ENCODE measurements at regions not wholly inside any gene's neighbourhood (a gene's known extent, or its start where the extent isn't known, plus 50 kb on each side); places are given as distances from the start of the nearest gene placed in this dataset.
A peak's percentile ranks its signal among the peaks of the same experiment; 100 is the strongest.

DNA sequence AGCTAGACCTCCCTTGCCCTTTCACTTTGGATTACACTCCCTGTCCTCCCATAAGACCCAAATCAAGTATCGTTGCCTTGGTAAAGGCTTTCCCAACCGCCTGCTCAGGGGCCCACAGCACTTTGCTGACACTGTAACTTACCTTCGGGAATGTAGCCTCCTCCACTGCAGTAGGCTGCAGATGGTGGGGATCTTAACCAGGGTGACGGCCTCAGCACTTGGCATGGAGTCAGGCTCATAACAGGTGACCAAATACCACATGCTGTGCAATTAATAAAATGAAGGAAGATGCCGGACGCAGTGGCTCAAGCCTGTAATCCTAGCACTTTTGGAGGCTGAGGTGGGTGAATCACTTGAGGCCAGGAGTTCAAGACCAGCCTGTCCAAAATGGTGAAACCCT, 88.7 kb upstream of the IRF2BP2 start:
- no peak for DNase-seq (ENCODE audit: low read depth)

DNA sequence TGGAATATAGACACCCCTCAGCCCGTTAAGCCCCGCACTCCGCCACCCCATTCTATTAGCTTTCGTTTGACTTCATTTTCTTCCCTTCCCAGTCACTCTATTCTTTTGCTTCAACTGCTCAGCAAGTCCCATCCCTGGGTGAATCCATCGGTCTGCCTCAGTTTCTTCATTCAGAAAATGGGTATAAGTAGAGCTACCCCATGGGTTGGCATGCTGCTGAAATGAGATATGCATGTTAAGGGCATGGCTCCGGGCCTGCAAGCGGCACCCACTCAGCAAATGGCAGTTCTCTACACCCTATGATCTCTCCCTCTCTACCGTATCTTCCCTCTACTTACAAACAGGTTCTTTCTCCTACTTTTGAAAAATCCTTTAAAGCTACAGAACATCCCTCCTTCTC, 87.8 kb upstream of the IRF2BP2 start:
- DNase-seq (ENCODE audit: low read depth) = no peak

DNA sequence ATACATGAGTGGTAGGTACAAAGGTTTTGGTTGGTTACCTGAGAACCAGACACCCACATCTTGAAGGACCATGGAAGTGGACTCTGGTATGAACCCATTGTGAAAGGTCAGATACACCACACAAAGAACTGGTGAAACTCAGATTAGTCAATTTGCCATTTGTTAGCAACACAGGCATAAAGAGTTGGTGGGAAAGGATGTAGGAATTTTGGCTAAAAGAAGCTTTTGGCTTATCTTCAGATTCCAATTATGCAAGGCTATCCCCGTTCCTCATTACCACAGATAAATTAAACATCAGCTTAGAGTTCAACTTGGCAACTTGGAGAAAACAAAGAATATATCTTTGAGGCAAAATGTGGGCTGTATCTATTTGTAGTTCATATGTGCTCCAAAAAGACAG, 87.0 kb upstream of the IRF2BP2 start:
- no peak for DNase-seq (ENCODE audit: low read depth)

DNA sequence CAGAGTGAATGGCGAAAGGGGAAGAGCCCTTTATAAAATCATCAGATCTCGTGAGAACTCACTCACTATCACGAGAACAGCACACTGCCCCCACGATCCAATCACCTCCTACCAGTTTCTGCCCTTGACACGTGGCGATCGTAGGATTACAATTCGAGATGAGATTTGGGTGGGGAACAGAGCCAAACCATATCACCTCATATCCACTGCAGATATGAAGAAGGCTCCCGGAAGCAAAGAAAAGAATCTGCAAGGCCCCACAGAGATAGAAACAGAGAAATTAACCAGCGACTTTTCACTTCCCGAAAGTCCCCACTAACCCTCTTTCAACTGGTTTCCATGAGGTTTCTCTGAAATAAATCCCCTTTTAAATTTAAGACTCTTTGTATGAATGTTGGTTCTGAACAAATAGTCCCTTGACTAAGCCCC, 86.2 kb upstream of the IRF2BP2 start:
- DNase-seq (ENCODE audit: low read depth) = no peak

DNA sequence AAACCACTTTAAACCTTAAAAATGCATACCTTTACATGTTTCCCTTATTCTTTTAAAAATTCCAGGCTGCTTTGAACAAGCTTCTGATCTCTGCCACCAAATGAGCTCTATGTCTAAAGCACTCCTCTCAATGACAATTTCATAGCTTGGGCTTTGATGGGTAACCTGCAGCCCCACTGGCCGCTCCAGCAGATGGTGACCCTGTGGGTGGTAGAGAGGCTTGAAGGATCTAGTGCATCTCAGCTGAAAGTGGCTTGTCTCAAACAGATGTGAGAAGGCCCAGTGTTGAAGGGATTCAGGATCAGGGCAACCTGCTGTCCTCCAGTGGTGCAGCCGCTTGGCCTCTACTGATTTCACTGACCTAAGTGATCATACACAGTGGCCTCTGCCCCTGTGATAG, 84.7 kb upstream of the IRF2BP2 start:
- no peak for DNase-seq (ENCODE audit: low read depth)

DNA sequence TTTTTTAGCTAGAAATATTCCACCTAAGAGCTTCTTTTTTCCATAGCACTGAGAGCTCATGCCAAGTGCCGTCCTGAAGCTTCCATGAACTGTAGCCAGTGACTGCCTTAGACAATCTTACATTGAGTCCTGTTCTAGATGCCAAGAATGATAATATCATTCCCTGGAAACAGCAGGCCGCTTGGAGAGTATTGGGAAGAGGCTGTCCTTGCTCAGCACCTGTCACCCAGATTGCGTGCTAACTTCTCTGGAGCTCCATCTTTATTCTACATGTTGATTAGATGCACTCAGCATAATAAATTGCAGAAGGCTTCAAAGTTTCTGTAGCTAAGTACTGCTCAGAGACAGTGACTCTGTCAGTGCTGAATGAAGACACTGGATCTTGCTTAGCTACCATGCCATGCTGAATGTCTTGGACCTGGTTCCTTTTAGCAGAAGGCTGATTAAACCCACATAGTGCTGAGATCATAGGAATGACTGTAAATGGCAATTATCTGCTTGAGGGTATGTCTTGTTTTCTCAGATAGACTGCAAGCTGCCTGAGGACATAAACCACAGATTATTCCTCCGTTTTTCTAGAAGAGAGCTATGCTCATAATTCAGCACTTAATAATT, 83.1 kb upstream of the IRF2BP2 start:
- DNase-seq (ENCODE audit: low read depth) = no peak

DNA sequence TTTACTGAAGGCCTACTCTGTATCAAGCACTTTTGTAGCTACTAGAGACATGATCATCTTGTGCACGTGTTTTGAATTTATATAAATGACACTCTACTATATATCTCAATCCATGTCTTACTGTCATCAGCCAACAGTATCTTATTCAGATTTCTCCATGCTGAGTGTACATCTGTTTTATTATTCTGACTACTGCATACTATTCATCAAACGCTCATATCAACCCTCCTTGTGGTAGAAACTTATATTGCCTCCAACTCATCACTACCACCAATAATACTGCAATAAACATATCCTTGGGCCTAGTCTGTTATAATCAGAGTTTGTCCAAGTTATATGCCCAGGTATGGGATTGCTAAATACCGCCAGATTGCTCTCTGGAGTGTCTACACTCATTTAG, 81.6 kb upstream of the IRF2BP2 start:
- DNase-seq (ENCODE audit: low read depth) = no peak

DNA sequence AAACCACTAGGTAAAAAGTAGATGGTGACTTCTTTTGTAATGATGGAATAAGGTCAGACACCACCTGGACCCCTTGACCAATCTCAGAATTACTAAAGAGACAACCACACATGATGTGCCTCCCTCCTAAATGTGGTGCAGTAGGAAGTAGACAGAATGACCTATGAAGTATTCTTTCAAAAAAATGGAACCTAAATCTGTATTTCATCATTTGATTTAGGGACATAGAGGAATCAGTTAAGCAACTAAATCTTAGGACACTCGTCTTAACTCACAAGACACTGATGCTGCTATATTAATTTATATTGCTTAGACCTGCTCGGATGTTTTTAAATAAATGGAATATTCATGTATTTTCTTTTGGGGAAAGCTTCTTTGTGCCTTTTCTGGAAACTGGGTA, 80.9 kb upstream of the IRF2BP2 start:
- no peak for DNase-seq (ENCODE audit: low read depth)

DNA sequence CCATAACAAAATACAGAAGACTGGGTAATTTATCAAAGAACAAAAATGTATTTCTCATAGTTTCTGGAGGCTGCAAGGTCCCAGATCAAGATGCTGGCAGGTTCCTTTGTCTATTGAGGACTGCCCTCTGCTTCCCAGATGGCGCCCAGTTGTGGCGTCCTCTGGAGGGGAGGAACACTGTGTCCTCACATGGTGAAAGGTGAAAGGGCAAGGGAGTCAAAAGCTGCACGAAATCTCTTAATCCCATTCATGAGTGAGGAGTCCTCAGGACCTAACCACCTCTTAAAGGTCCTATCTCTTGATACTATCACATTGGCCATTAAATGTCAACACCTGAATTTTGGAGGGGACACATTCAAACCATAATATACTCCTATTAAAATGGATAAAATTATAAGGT, 79.3 kb upstream of the IRF2BP2 start:
- no peak for DNase-seq (ENCODE audit: low read depth)

DNA sequence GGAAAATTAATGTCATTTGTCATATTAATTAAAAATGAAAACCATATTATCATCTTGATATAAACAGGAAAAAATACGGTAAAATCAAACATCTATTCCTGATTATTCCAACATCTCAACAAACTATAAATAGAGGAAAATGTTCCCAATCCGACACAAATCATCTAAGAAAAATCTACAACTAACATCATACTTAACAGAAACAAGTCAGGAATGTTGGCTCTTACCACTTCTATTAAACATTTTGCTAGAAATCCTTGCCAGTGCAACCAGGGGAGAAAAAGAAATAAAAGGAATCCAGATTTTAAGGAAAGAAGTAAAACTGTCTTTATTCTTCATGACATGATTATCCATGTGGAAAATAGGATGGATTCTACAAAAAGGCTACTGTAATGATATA, 77.0 kb upstream of the IRF2BP2 start:
- DNase-seq (ENCODE audit: low read depth) = no peak

DNA sequence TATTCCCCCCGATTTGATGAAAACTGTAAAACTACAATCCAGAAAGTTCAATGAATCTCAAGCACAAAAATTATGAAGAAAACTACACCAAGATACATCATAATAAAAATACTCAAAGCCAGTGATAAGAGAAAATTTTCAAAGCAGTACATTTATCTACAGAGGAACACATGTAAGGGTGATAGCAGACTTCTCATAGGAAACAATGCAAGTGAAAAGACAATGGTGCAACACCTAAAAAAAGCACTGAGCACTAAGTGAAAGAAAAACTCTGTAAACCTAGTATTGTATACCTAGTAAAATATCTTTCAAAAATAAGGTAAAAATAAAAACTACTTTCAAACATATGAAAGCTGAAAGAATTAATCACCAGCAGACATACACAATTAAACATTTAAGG, 76.1 kb upstream of the IRF2BP2 start:
- no peak for DNase-seq (ENCODE audit: low read depth)

DNA sequence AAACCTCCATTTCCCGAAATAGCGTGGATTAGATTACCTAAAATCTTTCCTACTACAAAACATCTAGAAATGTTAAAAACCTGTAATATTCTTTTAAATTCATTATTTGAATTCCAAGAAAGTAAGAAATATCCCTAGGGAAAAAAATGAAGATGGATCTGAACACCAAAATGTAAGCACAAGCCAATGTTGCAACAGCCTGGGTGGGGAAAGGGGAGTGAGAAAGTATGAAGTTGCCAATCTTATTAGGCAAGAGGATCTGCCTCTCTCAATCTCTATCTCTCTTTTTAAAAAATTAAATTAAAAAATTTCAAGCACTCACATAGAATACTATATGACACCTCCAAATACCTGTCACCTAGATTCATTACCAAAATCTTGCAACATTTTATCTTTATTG, 74.9 kb upstream of the IRF2BP2 start:
- no peak for DNase-seq (ENCODE audit: low read depth)

DNA sequence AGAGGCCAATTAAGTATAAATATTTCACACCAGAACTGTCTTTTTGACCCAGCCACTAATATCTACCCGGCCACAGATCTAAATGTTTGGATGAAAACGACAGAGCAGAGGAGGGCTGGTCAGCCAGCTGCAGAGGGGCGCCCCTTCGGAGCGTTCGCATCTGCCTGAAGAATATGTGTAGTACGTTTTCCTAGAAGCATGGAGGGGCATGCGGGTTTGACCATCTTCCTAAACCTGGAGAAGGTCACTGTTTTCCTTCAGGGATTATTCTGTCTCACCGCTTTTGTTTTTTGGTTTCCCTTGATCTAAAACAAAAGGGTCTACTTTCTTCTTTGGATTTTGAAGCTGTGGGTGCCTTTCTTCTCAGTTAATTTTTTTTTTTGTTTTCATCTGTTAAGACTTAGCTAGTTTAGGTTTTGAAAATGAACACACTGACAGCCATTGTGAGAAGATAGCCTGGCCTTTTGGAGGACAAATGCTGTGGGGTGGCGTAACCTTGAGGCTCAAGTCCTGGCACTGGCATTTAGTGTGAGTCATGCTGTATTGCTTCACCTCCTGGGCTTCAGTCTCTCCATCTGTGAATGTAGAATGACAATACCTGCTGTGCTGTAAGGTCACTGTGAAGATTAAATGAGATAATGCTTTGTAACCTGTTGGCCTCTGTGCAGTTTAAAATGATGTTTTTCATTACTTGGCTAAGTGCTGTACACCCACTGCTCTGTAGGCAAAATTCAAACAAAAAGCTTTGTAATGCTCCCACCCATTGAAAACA, 74.1 kb upstream of the IRF2BP2 start:
- DNase-seq (ENCODE audit: low read depth) = no peak

DNA sequence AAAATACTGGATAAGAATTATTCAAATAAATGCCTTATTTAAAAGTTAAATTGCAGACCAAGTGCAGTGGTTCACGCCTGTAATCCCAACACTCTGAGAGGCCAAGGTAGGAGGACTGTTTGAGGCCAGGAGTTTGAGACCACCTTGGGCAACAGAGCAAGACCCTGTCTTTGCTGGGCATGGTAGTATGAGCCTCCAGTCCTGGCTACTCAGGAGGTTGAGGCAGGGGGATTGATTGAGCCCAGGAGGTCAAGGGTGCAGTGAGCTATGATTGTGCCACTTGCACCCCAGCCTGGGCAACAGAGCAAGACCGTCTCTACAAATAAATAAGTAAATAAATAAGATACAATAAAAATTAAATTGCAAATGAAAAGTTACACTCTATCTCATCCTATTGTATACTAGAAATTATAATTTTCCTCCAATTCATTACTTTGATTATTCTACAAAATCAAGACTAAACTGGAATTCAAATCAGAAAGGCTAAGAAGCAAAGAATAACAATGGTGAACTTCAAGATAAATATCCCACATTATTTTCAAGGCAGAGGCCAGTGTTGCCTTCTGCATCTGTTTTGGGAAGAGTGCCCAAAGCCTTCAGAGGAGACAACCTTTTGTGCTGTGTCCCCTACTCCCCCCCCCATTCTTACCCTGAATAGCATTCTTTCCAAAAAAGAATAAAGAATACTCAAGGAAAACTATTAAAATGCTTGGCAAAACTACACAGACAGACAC, 73.3 kb upstream of the IRF2BP2 start:
- DNase-seq (ENCODE audit: low read depth) = no peak

DNA sequence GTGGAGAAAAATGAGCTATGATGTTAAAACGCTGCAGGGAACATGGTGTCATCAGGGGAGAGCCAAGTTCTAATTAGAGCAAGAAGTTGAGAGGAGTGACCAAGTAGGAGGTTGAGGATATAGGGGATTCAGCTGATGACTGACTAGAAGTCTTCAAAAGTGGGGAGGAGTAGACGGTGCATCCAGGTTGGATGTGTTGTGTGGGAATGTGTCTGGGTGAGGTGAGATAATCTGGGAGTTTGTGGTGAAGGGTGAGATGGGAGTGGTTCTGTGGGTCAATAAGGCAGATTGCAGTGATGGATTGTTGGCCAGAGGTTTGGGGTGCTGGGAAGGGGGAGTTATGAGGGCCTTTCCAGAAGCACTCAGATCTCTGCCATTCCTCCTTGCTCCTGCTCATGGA, 72.0 kb upstream of the IRF2BP2 start:
- no peak for DNase-seq (ENCODE audit: low read depth)

DNA sequence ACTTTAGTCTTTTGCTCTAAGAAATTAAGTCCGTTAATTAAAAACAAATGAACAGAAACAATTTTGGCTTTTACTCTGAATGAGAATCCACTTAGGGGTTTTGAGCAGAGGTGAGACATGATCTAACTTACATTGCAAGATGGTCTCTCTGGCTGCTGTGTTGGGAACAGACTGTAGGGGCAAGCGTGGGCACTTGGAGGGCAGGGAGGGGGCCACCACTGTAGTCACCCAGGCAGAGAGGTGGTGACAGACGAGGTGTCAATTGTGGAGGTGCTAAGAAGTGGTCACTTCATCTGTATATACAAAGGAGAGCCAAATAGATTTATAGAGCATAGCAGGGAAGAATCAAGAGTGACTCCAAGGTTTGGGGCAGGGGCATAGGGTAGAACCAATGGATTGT, 71.1 kb upstream of the IRF2BP2 start:
- DNase-seq (ENCODE audit: low read depth) = no peak

DNA sequence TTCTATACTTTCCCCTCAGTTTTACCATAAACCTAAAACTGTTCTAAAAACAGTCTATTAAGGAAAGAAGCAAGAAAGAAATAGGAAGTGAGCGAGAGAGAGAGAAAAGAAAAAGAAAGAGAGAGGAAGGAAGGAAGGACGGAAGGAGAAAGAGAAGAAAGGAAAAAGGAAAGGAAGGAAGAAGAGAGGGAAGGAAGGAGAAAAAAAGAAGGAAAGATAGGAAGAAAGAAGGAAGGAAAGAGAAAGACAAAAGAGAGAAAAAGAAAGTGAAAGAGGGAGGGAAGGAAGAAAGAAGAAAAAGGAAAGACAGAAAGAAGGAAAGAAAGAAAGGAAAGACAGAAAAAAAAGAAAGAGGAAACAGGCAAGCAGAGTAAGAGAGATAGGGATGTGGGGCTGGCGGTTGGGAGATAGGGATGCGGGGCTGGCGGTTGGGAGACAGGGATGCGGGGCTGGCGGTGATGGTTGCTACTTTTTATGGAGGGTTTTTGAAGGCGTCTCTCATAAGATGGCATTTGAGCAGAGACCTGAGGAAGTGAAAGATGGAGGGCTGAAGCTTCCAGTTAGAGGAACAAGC, 70.4 kb upstream of the IRF2BP2 start:
- DNase-seq (ENCODE audit: low read depth) = no peak

DNA sequence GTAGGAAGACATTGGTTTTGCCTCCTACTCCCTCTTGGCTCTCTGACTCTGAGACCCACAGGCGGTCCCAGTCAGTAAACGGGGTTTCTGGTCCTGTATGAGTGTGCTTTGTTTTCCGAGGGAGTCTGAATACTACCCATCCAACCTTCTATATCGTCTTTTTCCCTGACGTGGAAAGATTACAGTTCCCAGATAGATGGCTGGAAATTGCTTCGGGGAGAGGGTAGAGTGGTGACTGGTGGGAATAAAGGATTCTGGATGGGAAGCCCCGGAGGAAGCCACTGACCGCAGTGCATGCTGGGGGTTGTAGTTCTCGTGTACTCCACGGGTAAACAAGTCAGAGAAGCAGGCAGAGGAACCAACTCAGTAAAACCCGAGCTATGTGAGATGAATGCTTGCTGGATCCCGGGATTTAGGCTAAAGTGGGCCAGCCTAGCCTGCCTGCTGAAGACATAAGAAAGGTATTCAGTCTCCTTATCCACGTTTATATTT, 66.2 kb upstream of the IRF2BP2 start:
- peak; percentile 21 for DNase-seq (ENCODE audit: low read depth)

DNA sequence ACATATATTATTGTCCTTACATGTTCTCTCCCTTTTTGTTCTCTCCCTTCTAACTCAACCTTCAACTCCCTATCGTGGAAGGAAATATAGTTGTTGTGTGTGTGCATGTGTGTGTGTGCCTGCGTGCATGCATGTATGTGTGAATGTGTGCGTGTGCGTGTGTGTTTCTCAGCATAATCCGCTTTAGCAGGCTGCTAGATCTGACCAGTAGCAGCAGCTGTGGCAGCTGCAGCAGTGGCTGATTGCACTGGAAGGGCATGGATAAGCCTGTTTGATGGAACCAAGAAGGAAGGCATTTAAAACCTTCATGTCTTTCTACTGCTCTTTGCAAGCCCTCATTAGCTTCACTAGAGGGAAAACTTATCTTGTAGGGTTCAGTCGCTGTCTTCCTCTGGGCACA, 65.6 kb upstream of the IRF2BP2 start:
- DNase-seq (ENCODE audit: low read depth) = no peak

DNA sequence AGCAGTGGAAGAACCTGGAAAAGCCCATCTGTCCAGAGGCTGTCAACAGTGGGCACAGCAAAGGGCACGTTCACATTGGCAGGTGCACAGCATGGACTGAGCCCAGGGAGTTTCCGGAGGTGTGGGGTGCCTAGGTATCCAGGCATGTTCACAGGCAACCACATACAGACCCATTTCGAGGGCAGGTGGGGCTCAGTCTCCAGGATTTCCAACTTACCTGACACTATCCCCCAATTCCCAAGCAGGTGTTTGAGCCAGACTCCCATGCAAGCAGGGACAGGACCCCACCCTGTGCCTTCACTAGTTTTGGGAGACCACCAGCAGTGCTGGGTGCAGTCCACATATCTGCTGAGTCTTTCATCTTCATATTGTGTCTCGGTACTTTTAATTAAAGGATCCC, 65.0 kb upstream of the IRF2BP2 start:
- DNase-seq (ENCODE audit: low read depth) = no peak

DNA sequence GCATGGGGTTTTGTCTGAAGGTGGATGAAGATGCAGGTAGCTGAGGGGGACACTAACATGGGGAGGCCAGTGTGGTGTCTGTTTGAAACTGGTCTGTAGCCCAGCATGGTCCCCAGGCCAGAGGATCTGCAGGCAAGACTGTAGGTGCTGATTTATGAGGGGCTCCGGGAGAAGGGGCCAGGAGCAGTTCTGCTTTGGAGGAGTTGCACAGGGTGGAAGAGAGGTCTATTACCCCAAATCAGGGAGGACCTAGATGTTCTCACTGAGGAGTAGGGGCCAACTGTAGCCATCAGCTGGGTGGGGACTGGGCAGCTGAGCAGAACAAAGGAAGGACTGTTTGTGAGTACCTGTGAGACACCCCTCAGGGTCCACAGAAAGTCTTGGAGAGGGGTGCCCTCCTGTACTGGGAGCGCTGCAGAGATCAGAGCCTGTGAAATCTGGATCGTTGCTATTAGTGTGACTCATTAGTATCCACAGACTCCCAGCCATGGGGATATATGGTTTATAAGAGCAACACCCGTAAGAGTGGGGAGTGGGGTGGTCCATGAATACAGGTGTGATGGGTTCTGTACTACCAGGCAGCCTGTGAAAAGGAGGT, 64.3 kb upstream of the IRF2BP2 start:
- no peak for DNase-seq (ENCODE audit: low read depth)

DNA sequence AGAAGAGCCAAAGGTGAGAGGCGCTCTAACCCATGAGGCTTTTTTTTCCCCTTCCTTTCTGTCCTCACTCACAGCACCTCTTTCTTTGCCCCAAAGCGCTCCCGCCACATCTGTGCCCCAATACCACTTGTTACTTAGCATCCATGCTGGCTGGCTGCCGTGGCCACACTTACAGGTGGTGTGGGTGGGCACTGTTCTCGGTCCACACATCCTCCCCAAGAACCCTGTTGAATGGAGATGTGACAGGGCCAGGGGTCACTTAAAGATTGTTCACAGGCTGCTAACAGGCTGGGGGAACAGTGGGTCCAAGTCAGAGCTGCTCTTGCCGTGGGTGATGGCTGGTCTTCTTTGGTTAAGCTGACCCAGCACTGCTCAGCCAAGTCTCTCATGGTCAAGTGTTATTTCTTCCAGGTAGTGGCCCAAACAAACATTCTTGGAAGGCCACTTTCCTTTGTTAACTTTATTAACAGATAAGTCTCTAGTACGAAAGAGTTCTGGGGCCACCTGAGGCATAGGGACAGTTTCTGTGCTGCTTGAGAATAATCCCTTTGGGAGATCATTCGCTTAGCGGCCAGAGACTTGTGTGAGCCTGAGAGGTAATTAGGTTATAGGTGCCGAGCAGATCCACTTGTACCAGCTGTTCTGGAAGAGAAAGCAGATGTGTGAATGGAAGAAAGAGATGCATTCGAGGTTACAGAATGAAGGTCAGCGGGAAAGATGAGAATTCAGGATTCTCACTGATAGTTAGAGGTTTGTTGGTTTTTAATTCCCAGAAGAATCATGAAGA, 62.6 kb upstream of the IRF2BP2 start:
- DNase-seq (ENCODE audit: low read depth) = no peak

Measured in stimulated activated CD8-positive, alpha-beta memory T cell treated with anti-CD3 and anti-CD28 coated beads, Interleukin-15, amount 100 ng/mL, for 1 hour (primary cell).